Panc1 (cell line): ENCODE measurements at regions not wholly inside any gene's neighbourhood (a gene's known extent, or its start where the extent isn't known, plus 50 kb on each side); places are given as distances from the start of the nearest gene placed in this dataset.

ENCODE experiments used
- ATAC-seq: fragments of 200-7000 bp; cut with Tn5 transposase; 2 replicates; pipeline ENCODE4 v1.9.1; 2020; ENCODE audit warnings: mild to moderate bottlenecking, moderate library complexity
- BruUV-seq: library from RNA; stranded (reverse); fragments of 400-500 nt; replicated peaks from 2 replicates; lab custom pipeline; 2021; lab: Mats Ljungman, UMichigan
- CTCF ChIA-PET: fragments of 300-600 bp; sonication (Branson Sonifier 250); formaldehyde crosslinking; loops from one replicate; lab custom pipeline; 2022; ENCODE audit warnings: antibody characterized with exemption; lab: Charles Lee
- POLR2A ChIA-PET: fragments of 300-600 bp; sonication (Branson Sonifier 250); formaldehyde crosslinking; loops from one replicate; lab custom pipeline; 2022; ENCODE audit warnings: antibody characterized with exemption; lab: Charles Lee
- DNase-seq: peaks from one replicate; pipeline ENCODE4 v3.0.0-alpha.2; 2010; ENCODE audit warnings: low read depth, low spot score
- H3K27ac ChIP-seq: 2 replicates; pipeline ENCODE4 v1.5.1; 2011; ENCODE audit warnings: mild to moderate bottlenecking, low read length, inconsistent platforms
- H3K27me3 ChIP-seq: fragments of 200-500 bp; sonication (Bioruptor generic); 2 replicates; pipeline ENCODE4 v1.6.0; 2014; ENCODE audit warnings: low read length, inconsistent platforms; ENCODE audit not compliant: control insufficient read depth, insufficient read depth
- H3K36me3 ChIP-seq: fragments of 200-500 bp; sonication (Bioruptor generic); 2 replicates; pipeline ENCODE4 v1.5.1; 2014; ENCODE audit warnings: inconsistent platforms, mild to moderate bottlenecking, low read length, moderate library complexity; ENCODE audit not compliant: control insufficient read depth, insufficient read depth
- H3K4me1 ChIP-seq: 2 replicates; pipeline ENCODE4 v1.5.1; 2011; ENCODE audit warnings: inconsistent platforms, mild to moderate bottlenecking, low read length, moderate library complexity; ENCODE audit not compliant: control insufficient read depth, insufficient read depth
- H3K4me3 ChIP-seq, 2 experiments: 2 replicates each; pipeline ENCODE4 v1.5.1; 2011 to 2012; ENCODE audit warnings: low read depth in 2 of 2, low read length in 2 of 2, mild to moderate bottlenecking in 2 of 2, inconsistent platforms in 1 of 2, moderate library complexity in 1 of 2
- H3K9me3 ChIP-seq: fragments of 200-500 bp; sonication (Bioruptor generic); 2 replicates; pipeline ENCODE4 v1.5.1; 2014; ENCODE audit warnings: low read depth, mild to moderate bottlenecking, inconsistent platforms, low read length, moderate library complexity; ENCODE audit not compliant: control insufficient read depth, insufficient read depth
- POLR2AphosphoS5 ChIP-seq: IDR thresholded peaks from 2 replicates; pipeline ENCODE4 v1.6.1; 2012; ENCODE audit warnings: mild to moderate bottlenecking, low read depth, low read length, moderate library complexity
- SIN3A ChIP-seq: IDR thresholded peaks from 2 replicates; pipeline ENCODE4 v1.6.1; 2012; ENCODE audit warnings: low read depth, mild to moderate bottlenecking, low read length, moderate library complexity, borderline replicate concordance; ENCODE audit not compliant: insufficient read depth
- TCF7L2 ChIP-seq: IDR thresholded peaks from 2 replicates; pipeline ENCODE4 v1.6.1; 2011; ENCODE audit warnings: mild to moderate bottlenecking, low read depth, low read length, inconsistent platforms
- in situ Hi-C: cut with HindIII; loops from 2 replicates; pipeline ENCODE4 v1.10.0; 2016; ENCODE audit warnings: low sequenced_read_pairs, low pct_unique_long_range_greater_than_20kb
- intact Hi-C: fragments of 100-400 bp; cut with micrococcal nuclease; formaldehyde crosslinking; loops from one replicate; pipeline ENCODE4 v1.10.0; 2022; ENCODE audit not compliant: unreplicated experiment
- TF ChIP-seq, protein P1 (sequence below): fragments of 450-650 bp; IDR thresholded peaks from 2 replicates; pipeline ENCODE4 v1.5.1; 2017; ENCODE audit warnings: mild to moderate bottlenecking
- TF ChIP-seq, protein P2 (sequence below), 2 experiments: IDR thresholded peaks; 2 replicates each; pipeline ENCODE4 v1.6.1; 2011 to 2012; ENCODE audit warnings: low read depth in 2 of 2, control low read depth in 1 of 2, low read length in 1 of 2, mild to moderate bottlenecking in 1 of 2, moderate library complexity in 1 of 2; ENCODE audit not compliant: insufficient read depth in 1 of 2

DNA sequence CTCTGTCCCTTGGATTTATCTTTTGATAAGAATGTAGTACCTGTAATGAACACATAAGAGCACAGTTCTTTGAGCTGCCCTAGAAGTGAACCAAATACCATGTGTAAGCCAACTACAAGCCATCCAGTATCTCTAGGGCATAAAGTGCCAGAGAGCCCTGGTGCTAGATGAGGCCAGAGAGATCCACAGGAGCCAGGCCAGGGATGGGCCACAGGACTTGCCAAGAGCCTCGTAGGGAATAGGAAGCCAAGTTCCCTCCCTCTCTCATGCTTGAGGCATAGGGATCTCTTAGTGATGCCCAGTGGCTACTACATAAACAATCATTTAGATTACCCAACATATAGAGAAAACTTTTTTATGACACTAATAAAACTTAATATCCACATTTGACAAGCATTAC, 64.8 kb upstream of the FAR1 start:
- ChIA-PET CTCF (no interaction called here), POLR2A (no interaction called here)
- Histone ChIP-seq H3K9me3 (no peaks in the 10 kb centered on the region), H3K36me3 (no peaks in the 10 kb centered on the region), H3K4me1 (no peaks in the 10 kb centered on the region), H3K27ac (no peak overlapping the region), H3K4me3 (no peak overlapping the region), H3K27me3 (no peaks in the 10 kb centered on the region)
- DNase-seq (no peak), ATAC-seq (no peak)
- in situ Hi-C loops (no loop called here), intact Hi-C loops (no loop called here)
- TF ChIP-seq, protein P1, sequence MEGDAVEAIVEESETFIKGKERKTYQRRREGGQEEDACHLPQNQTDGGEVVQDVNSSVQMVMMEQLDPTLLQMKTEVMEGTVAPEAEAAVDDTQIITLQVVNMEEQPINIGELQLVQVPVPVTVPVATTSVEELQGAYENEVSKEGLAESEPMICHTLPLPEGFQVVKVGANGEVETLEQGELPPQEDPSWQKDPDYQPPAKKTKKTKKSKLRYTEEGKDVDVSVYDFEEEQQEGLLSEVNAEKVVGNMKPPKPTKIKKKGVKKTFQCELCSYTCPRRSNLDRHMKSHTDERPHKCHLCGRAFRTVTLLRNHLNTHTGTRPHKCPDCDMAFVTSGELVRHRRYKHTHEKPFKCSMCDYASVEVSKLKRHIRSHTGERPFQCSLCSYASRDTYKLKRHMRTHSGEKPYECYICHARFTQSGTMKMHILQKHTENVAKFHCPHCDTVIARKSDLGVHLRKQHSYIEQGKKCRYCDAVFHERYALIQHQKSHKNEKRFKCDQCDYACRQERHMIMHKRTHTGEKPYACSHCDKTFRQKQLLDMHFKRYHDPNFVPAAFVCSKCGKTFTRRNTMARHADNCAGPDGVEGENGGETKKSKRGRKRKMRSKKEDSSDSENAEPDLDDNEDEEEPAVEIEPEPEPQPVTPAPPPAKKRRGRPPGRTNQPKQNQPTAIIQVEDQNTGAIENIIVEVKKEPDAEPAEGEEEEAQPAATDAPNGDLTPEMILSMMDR = no peak
- no peak for TF ChIP-seq SIN3A
- TF ChIP-seq, protein P2, sequence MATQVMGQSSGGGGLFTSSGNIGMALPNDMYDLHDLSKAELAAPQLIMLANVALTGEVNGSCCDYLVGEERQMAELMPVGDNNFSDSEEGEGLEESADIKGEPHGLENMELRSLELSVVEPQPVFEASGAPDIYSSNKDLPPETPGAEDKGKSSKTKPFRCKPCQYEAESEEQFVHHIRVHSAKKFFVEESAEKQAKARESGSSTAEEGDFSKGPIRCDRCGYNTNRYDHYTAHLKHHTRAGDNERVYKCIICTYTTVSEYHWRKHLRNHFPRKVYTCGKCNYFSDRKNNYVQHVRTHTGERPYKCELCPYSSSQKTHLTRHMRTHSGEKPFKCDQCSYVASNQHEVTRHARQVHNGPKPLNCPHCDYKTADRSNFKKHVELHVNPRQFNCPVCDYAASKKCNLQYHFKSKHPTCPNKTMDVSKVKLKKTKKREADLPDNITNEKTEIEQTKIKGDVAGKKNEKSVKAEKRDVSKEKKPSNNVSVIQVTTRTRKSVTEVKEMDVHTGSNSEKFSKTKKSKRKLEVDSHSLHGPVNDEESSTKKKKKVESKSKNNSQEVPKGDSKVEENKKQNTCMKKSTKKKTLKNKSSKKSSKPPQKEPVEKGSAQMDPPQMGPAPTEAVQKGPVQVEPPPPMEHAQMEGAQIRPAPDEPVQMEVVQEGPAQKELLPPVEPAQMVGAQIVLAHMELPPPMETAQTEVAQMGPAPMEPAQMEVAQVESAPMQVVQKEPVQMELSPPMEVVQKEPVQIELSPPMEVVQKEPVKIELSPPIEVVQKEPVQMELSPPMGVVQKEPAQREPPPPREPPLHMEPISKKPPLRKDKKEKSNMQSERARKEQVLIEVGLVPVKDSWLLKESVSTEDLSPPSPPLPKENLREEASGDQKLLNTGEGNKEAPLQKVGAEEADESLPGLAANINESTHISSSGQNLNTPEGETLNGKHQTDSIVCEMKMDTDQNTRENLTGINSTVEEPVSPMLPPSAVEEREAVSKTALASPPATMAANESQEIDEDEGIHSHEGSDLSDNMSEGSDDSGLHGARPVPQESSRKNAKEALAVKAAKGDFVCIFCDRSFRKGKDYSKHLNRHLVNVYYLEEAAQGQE (IDR thresholded peaks at IDR 0.05; ENCODE audit: insufficient read depth in 1 of 2, low read depth in 2 of 2, low read length in 1 of 2) = no peak
- no peak for TF ChIP-seq TCF7L2
- no peak for TF ChIP-seq POLR2AphosphoS5
- no TSS peak for BruUV-seq

DNA sequence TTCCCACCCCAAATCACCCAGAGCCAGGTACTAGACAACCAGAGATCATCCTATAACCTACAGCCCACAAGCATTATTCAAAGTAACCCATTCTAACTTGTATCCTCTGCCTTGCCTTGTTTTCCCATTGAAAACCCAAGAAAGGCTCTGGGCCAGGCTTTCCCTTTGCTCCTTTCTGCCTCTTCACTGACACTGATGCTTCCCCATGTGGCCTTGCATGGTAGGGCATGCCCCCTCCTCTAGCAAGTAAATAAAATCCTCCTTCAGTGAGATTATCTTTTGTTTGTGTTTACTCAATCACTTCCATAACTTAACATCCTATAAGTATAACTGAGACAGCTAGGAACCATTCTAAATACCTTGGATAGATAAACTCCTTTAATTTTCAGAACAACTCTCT, 65.6 kb upstream of the FAR1 start:
- Histone ChIP-seq H3K4me1 (no peaks in the 10 kb centered on the region), H3K27me3 (no peaks in the 10 kb centered on the region), H3K27ac (no peak overlapping the region), H3K36me3 (no peaks in the 10 kb centered on the region), H3K9me3 (no peaks in the 10 kb centered on the region), H3K4me3 (no peak overlapping the region)
- ChIA-PET POLR2A (no interaction called here), CTCF (no interaction called here)
- intact Hi-C loops (no loop called here), in situ Hi-C loops (no loop called here)
- ATAC-seq = no peak
- no TSS peak for BruUV-seq
- DNase-seq = no peak
- TF ChIP-seq, protein P2 (IDR thresholded peaks at IDR 0.05; ENCODE audit: insufficient read depth in 1 of 2, low read depth in 2 of 2, low read length in 1 of 2) = no peak
- no peak for TF ChIP-seq SIN3A
- TF ChIP-seq, protein P1 = no peak
- no peak for TF ChIP-seq TCF7L2
- TF ChIP-seq POLR2AphosphoS5 = no peak
